Activated B cell treated with CpG ODN at 0.5 μM for 24 hours (primary cell): ENCODE measurements at regions not wholly inside any gene's neighbourhood (a gene's known extent, or its start where the extent isn't known, plus 50 kb on each side); places are given as distances from the start of the nearest gene placed in this dataset.

Source experiments
- ATAC-seq: fragments of 200-7000 bp; cut with Tn5 transposase; one replicate; pipeline ENCODE4 v1.10.0; 2021; ENCODE audit warnings: low read depth, mild to moderate bottlenecking, moderate library complexity
- CTCF ChIA-PET: fragments of 350-600 bp; sonication (Branson Sonifier 250); formaldehyde crosslinking; loops from one replicate; lab custom pipeline; 2021; ENCODE audit warnings: antibody characterized with exemption; lab: Charles Lee
- POLR2A ChIA-PET: fragments of 350-600 bp; sonication (Branson Sonifier 250); formaldehyde crosslinking; loops from one replicate; lab custom pipeline; 2021; ENCODE audit warnings: antibody characterized with exemption; lab: Charles Lee
- DNase-seq: peaks from one replicate; pipeline ENCODE4 v3.0.0; 2022
- H3K27ac Mint-ChIP-seq: one replicate; pipeline ENCODE4 v1.8.0; 2020; ENCODE audit warnings: mixed read lengths
- H3K27me3 Mint-ChIP-seq: one replicate; pipeline ENCODE4 v1.8.0; 2021; ENCODE audit warnings: mixed read lengths
- H3K36me3 Mint-ChIP-seq: one replicate; pipeline ENCODE4 v1.8.0; 2021; ENCODE audit warnings: low read depth, mixed read lengths
- H3K4me1 Mint-ChIP-seq: one replicate; pipeline ENCODE4 v1.8.0; 2021; ENCODE audit warnings: mixed read lengths
- H3K4me3 Mint-ChIP-seq: one replicate; pipeline ENCODE4 v1.8.0; 2020; ENCODE audit warnings: mild to moderate bottlenecking, mixed read lengths
- H3K9me3 Mint-ChIP-seq: one replicate; pipeline ENCODE4 v1.8.0; 2020; ENCODE audit warnings: mixed read lengths
- CTCF ChIP-seq: fragments of 200-600 bp; IDR thresholded peaks from one replicate; pipeline ENCODE4 v1.8.0; 2022; ENCODE audit warnings: antibody characterized with exemption, mild to moderate bottlenecking
- intact Hi-C: fragments of 100-400 bp; cut with micrococcal nuclease; formaldehyde crosslinking; loops from one replicate; pipeline ENCODE4 v1.15.1; 2024

- Mint-ChIP-seq H3K9me3 (peaks cover 6% of the 10 kb centered on the region), H3K4me3 (no peak overlapping the region), H3K27me3 (no peaks in the 10 kb centered on the region), H3K4me1 (no peaks in the 10 kb centered on the region), H3K36me3 (no peaks in the 10 kb centered on the region), H3K27ac (no peak overlapping the region)
- no peak for TF ChIP-seq CTCF
- CTCF ChIA-PET, result no interaction called here
- POLR2A ChIA-PET, result no interaction called here
- intact Hi-C loops, result no loop called here
- no peak for ATAC-seq
- no peak for DNase-seq
These were observed 782.2 kb downstream of the VGLL3 start for GRCh38 chr3:86208772-86209171.

- Mint-ChIP-seq H3K27me3 (no peaks in the 10 kb centered on the region), H3K9me3 (peaks cover 10% of the 10 kb centered on the region), H3K4me1 (no peaks in the 10 kb centered on the region), H3K27ac (no peak overlapping the region), H3K36me3 (no peaks in the 10 kb centered on the region), H3K4me3 (no peak overlapping the region)
- no peak for TF ChIP-seq CTCF
- ATAC-seq, result no peak
- ChIA-PET CTCF (no interaction called here), POLR2A (no interaction called here)
- intact Hi-C loops, result no loop called here
- DNase-seq, result no peak
These were observed 808.3 kb downstream of the VGLL3 start for GRCh38 chr3:86182606-86183005.

GRCh38 chr3:86180696-86181095 lies 810.3 kb downstream of the VGLL3 start:
- H3K4me1 Mint-ChIP-seq, result no peaks in the 10 kb centered on the region
- no peaks in the 10 kb centered on the region for H3K27me3 Mint-ChIP-seq
- DNase-seq (no peak), ATAC-seq (no peak)
- no peaks in the 10 kb centered on the region for H3K36me3 Mint-ChIP-seq
- intact Hi-C loops, result no loop called here
- H3K4me3 Mint-ChIP-seq, result no peak overlapping the region
- ChIA-PET POLR2A (no interaction called here), CTCF (no interaction called here)
- H3K27ac Mint-ChIP-seq, result no peak overlapping the region
- H3K9me3 Mint-ChIP-seq, result no peaks in the 10 kb centered on the region
- no peak for TF ChIP-seq CTCF

GRCh38 chr3:86178095-86178494 lies 812.9 kb downstream of the VGLL3 start:
- Mint-ChIP-seq H3K4me3 (no peak overlapping the region), H3K4me1 (no peaks in the 10 kb centered on the region), H3K9me3 (no peaks in the 10 kb centered on the region), H3K27ac (no peak overlapping the region), H3K36me3 (no peaks in the 10 kb centered on the region), H3K27me3 (no peaks in the 10 kb centered on the region)
- TF ChIP-seq CTCF, result no peak
- ATAC-seq (no peak), DNase-seq (no peak)
- ChIA-PET CTCF (no interaction called here), POLR2A (no interaction called here)
- intact Hi-C loops, result no loop called here

GRCh38 chr3:86176445-86176784 lies 814.5 kb downstream of the VGLL3 start:
- TF ChIP-seq CTCF, result no peak
- Mint-ChIP-seq H3K27ac (no peak overlapping the region), H3K36me3 (no peaks in the 10 kb centered on the region), H3K4me3 (no peak overlapping the region), H3K27me3 (no peaks in the 10 kb centered on the region), H3K4me1 (no peaks in the 10 kb centered on the region), H3K9me3 (no peaks in the 10 kb centered on the region)
- ATAC-seq (no peak), DNase-seq (no peak)
- CTCF ChIA-PET, result no interaction called here
- intact Hi-C loops, result no loop called here
- POLR2A ChIA-PET, result no interaction called here
